ENCODE measurements at regions not wholly inside any gene's neighbourhood (a gene's known extent, or its start where the extent isn't known, plus 50 kb on each side); places are given as distances from the start of the nearest gene placed in this dataset.

DNA sequence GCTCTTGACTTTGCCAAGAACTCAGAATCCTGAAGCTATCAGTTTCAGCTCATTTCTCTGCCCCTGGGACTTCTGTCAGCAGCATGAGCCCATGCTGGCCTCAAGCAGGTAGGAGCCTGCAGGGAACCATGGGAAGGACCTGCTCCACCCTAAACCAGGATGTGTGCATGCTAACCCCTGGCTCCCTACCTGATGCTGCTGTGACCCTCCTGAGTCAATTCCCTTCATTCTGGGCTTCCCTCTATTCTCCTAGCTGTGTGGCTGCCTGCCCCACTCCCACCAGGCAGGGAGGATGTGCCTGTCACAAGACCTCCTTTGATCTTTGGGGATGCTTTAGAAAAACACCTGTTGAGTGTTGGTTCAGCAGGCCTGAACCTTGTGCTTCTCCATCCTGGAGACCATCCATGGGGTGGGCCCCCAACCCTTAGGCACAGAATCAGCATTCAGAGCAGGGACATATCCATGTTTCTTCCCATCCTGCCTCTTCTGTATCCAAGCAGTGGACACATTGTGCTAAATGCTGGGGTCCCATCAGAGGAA lies 117.1 kb upstream of the CCL21 start:
- TF ChIP-seq EZH2phosphoT487 (IDR thresholded peaks at IDR 0.05) (no peak), CTCF (IDR thresholded peaks at IDR 0.05) (no peak)
